CD4-positive, alpha-beta T cell treated with Interleukin-17A for 4 hours (primary cell): ENCODE measurements at regions not wholly inside any gene's neighbourhood (a gene's known extent, or its start where the extent isn't known, plus 50 kb on each side); places are given as distances from the start of the nearest gene placed in this dataset.
"Not testable (repeated sequence)": the region's sequence is repeated elsewhere in the genome, so short reads cannot be mapped to it uniquely, and the experiment has no call there.

ENCODE experiments used
- DNase-seq: peaks from one replicate; pipeline ENCODE4 v3.0.0-alpha.2; 2020; ENCODE audit warnings: mixed read lengths

DNA sequence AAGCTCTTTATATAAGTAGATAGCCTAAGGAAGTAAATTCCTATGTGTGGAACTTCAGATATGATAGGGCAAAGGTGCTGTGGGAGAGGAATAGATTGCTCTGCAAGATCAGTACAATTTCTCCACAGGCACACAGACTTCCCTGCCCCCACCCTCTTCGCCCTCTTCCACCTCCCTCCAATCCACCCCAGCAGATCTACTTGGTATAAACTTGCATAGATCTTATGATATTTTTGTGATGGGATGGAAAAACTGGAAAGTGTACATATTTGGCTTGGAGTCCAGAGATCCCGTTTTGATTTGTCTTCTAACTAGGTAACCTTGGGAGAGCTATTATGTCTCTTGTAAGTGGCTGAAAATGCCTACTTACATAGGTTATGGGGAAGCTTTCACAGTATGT, 586.3 kb upstream of the USP24 start:
- DNase-seq: no peak

DNA sequence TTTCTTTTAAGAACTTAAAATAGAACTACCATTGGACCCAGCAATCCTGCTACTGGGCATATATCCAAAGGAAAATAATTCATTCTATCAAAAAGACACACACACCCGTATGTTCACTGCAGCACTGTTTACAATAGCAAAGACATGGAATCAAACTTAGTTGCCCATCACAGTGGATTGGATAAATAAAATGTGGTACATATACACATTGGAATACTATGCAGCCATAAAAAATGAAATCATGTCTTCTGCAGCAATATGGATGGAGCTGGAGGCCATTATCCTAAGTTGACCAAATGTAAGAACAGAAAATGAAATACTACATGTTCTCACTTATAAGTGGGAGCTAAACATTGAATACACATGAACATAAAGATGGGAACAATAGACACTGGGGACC, 585.3 kb upstream of the USP24 start:
- DNase-seq: no peak

DNA sequence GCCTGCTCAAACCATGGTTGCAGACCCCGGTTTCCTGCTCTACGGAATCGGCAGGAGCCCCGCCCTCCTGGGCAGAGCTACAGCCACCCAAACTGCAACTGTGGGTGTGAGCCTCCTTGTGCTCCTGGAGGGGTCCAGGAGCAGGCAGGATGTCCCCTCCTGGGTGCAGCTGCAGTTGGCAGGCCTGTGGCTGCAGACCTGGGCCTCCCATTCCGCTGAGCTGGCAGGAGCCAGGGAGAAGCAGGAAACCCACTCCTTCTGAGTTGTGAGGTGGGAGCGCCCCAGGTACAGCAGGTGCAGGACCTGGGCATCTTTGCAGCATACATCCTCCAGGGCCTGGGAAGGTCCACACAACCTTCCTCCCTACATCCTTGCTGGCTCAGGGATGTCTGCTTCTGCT, 578.7 kb upstream of the USP24 start:
- DNase-seq: no peak

DNA sequence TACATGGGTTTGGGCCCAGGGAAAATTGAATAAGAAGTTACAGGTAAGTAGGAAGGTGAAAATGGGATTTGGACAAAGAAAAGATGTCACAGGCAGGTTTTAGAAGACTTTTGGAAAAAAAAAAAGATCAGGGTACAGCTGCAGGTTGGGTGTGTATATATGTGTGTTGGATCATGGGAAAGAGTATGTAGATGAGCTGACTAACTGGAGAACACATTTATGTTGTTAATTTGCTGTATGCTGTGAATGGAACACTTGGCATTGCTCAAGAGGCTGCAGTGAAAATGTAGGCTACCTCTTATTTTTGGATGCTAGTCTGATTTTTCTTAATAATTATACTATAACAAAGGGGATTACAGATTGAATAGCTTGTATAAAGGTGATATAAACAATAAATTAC, 577.7 kb upstream of the USP24 start:
- DNase-seq: no peak

DNA sequence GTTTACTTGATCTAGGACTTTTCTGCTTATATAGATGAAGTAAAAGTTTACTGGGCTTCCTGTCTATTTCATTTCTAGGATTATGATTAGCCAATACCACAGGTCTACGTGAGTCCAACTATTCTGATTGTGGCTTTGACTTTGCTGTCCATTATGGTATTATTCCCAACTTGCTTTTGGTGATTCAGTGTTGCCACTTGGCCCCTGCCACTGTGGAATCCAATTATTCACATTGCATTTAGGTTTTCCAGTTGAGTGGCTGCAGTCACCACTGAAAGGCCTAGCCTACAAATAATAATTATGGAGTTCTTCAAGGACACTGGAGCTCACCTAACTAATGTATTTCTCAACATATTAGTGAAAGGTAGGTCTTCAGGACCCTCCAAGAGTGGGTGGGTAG, 574.3 kb upstream of the USP24 start:
- no peak for DNase-seq

DNA sequence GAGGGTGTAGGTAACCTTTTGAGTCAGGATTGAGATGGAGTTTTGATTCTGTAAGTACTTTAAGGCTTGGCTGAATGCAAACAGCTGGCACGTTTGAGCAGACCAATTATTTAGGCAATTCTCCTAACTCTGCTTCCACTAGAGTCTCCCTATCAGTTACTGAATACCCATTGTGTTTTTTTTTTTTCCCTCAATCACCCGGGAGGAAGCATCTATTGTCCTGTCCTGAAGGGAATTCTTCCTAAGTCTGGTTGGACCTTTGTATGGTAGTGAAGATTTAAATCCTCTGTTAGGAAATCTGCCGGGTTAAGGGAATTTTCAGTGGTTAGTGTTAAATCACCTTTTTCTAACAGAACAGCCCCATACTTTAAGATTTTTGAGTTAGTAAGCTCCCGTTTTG, 571.2 kb upstream of the USP24 start:
- DNase-seq: no peak

DNA sequence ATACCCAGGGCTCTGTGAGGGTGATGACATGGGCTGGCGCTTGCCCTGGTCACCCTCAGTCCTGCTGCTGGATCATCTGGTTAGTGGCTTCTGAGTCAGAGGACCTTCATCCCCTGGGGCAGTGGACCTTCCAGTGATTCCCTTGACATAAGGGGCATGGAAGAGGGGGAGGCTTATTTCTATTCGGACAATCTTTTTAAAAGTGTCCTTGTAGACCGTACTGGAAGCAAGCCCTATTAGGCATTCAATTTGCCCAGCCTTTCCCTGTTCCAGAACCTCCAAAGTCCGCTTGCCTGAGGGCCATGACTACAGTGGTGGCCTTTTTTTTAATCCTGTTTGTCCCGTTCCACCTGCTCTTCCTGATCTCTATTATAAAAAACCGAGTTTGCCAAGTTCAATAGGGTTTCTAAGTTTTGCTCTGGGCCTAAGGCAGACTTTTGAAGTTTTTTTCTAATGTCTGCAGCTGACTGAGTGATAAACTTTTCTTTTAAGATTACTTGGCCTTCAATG, 569.8 kb upstream of the USP24 start:
- DNase-seq: not testable (repeated sequence)

DNA sequence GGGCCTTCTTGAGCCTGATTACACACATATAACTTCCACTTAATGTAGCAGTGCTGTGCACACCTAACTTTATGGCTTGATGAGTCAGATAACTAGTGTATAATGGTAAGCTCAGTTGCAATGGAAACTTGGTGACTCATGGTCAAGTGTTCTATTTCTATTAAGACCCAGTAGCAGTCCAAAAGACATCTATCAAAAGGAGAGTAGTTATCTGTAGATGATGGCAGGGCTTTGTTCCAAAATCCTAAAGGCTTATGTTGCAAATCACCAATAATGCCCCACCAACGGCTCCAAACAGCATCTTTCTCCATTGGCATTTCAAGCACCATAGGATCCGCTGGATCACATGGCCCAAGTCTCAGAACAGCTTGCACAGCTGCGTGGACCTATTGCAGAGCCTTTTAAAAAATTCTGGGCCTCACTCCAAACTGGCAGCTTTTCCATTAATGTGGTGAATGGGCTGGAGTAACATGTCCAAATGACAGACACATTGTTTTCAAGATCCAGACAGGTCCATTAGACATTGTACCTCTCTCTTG, 566.8 kb upstream of the USP24 start:
- no peak for DNase-seq

DNA sequence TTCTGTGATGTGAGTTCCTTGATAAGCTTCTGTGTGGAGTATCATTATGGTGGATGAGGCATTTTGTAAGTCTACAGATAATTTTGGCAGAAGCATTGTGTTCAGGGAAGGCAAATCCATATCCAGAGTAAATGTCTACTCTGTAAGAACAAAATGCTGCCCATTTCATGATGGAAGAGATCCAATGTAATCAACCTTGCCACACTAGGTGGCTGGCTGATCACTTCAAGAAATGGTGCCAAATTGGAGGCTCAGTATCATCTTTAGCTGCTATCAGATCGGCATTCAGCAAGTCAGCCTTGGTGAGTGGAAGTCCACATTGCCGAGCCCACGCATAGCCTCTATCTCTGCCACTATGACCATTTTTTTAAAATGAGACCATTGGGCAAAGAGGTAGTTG, 565.8 kb upstream of the USP24 start:
- DNase-seq: no peak

DNA sequence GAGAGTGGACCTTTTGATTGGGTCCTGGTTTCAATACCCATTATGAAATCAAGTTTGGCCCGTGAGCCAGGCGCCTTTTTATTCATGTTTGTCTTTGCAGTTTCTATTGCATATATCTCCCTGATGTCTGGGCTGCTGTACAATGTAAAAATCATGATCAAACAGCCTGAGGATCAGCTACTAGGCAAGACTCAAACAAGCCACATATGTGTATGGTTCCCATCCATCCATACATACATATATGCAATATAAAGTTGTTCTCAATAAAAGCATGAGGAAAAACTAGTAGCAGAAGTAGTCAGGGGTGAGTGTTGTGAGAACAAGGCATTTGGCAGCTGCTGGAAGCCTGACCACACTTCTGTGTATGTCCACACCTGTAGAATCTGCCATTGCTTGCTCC, 562.4 kb upstream of the USP24 start:
- no peak for DNase-seq

DNA sequence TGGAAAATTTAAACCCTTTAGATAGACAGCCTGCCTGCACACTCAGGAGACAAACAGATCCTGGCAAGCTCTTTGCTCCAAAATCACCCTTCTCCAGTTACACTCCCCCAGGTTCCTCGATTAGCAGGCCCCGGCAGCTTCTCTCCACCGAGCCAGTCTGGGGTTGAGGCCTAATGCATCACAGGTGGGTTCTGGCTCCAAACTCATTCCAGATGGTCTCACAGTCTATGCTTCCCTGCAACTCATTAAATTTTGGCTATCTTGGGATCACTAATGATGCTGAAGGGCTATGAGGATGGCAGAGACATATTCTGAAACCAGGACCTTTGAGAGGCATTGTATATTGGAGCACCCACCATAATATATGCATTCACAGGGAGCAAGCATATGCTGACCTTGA, 559.8 kb upstream of the USP24 start:
- DNase-seq: no peak

DNA sequence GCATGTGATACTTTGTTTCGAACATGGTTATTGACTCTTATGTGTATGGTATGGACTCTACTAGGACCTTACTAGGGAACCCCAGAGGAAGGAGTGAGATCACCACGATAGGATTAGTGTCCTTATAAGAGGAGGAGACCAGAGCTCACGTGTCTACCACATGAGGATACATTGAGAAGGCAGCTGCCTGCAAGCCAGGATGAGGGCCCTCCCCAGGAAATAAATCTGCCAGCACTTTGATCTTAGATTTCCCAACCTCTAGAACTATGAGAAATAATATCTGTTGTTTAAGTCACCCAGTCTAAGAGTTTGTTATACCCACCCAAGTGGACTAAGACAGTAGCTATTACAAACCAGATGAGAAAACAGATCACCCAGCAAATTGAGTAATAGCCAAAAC, 559.3 kb upstream of the USP24 start:
- no peak for DNase-seq

DNA sequence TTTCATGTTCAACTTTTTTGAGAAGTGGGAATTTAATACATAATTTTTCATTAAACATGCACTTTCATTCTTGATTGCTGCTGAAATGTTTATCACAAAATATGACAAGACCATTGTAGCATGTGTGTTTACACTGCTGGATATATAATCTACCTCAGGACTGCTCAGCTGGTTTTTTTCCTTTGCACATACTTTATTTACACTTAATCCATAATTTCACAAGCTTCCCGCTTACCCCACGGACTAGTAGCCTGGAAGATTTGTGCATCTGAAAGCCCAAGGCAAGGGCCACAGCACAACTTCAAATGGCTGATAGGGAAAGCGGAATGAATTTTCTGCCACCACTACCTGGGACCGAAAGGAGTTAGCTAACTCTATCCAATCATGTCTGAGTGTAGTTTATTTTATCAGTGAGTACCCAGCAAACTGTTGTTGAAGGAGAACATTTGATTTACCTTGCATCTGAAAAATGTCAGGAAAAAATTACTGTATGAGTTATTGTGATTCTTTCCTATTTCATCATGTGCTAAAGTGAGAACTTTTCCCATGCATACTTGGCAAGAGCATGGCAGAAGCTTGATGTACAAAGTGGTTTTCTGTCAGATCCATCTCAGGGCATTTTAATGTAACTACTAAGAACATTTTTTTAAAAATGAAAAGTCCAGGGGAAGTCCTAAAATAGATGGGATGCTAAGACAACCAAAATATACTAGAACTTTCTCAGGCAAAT, 558.2 kb upstream of the USP24 start:
- DNase-seq: no peak

DNA sequence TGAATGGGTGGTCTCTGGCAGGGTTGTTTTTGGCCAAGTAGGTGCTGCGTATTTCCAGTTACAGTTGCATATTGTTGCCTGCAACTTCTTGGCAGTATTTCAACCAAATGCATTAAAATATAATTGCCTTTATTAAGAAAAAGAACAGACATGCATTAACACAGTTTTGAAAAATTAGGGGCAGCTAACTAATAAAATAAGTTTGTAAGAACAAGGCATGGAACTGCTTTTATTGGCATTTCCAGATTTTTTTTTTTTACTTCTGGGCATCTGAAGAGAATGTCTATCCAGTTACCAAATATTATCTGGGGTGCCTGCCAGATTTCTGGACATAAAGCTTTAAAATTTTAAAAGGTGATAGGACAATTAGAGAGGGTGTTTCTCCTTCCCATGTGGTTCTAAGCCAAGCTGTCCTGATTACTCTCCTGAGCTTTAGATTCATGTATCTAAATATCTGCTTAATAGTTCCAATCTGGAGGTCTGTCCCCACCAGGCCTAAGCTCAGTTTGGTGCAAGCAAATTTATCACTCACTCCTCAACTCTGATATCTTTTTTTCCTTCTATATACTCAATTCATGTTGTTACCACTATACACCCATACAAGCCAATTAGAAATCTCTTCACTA, 553.3 kb upstream of the USP24 start:
- no peak for DNase-seq

DNA sequence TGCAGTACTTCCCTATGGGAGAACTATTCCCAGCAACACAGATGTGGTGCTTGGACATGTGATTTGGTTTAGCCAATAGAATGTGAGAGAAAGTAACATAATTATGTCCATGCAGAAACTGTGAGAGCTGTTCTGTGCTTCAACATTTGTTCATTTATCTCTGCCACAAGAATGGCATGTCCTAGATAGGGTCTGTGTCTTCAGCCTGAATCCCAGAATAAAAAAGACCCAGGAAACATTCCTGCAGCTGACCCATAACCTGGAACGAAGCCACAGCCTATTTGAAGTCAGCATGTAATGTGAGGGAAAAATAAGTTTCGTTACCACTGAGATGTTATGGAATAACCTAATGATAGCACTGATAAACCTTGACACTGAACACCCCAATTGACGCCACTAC, 552.0 kb upstream of the USP24 start:
- no peak for DNase-seq

DNA sequence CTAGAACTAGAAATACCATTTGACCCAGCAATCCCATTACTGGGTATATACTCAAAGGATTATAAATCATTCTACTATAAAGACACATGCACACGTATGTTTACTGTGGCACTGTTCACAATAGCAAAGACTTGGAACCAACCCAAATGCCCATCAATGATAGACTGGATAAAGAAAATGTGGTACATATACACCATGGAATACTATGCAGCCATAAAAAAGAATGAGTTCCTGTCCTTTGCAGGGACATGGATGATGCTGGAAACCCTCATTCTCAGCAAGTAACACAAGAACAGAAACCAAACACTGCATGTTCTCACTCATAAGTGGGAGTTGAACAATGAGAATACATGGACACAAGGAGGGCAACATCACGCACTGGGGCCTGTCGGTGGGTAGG, 550.3 kb upstream of the USP24 start:
- DNase-seq: not testable (repeated sequence)

DNA sequence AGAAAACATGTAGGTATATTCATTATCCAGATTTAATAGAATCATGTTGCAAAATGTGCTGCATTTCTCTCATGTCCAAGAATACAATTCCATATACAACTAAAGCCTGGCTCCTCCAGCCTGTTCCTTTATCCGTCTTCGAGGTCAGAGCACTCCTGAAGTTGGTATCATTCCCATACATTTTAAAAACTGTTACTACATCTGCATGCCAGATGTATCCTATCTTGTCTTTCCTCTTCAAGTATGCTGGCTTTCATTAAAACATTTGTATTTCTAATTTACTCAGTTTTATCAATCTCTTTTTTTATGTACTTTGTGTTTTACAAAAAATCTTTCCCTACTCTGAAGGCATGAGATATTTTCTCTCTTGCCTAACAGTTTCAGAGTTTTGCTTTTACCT, 536.6 kb upstream of the USP24 start:
- no peak for DNase-seq

DNA sequence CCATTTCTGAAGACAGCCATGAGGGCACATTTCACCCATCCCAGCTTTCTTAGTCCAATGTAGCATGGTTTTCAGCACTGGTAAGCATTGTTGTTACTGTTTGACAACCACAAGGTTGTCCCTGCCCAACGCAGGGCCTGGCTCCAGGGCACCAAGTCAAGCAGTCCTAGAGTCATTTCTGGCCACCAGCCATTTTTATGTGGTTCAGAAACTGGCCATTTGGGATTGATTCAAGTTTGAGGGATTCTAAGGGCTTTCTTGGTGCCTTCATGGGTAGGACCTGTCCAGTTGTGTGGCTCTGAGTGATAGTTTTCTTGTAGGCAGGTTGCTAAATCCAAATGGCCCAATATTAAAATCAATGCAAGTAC, 535.4 kb upstream of the USP24 start:
- no peak for DNase-seq

DNA sequence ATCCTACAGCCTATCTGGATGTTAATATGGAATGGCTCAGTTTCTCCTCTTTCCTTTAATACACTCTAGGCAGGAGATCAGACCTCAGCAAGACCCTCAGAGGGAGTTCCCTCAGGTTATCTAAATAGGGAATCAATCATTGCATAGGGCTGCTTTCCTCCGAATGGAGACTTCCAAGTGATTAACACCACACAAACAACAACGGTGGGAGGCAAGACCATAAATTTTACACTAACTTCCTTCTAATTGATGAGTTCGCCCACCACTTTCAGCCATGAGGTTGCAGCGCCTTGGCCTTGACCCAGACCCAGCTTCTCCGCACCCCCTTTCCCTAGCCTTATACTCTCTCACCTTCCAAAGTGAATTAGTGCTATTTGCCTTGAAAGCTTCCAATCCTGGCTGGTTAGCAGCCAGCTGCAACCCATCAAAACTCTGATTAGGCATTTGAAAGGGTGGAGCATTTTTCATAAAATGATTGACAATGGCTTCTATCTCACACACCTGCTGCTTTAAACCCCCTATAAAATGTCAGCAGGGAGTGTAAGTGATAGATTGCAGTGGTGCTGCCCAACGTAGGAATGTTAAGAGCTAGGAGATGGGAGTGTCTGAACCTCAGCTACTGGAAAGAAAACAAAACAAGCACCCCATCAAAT, 534.9 kb upstream of the USP24 start:
- no peak for DNase-seq

DNA sequence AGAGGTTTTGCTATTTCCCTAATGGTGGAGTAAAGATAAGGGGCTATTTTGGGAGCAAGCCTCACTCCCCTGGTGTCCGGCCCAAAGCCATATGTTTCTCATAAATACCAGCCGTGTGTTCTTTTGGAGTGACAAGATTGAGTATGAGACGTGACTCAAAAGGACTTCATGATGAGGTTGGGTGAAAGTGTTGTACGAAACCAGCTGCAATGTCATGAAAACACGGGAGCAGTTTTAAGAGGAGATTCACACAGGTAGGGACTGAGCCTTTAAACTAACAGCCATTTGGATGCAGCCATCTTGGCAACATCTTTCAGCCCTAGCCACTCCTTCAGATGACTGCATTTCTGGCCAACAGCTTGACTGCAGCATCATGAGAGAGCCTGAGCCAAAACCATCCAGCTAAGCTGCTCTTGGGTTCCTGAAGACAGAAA, 532.3 kb upstream of the USP24 start:
- DNase-seq: no peak

DNA sequence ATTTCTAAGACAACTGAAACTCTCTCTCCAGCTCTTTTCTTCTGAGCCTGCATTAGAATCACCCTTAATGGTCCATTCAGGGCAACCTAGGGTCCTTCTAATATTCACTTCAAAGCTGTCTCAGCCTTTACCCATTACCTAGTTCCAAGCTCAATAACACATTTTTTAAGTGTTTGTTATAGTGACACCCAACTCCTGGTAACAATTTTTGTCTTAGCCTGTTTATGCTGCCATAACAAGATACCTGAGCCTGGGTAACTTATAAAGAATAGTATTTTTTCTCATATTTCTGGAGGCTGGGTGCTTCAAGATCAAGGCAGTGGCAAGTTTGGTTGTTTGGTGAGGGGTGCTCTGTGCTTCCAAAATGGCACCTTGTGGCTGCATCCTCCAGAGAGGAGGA, 531.5 kb upstream of the USP24 start:
- no peak for DNase-seq

DNA sequence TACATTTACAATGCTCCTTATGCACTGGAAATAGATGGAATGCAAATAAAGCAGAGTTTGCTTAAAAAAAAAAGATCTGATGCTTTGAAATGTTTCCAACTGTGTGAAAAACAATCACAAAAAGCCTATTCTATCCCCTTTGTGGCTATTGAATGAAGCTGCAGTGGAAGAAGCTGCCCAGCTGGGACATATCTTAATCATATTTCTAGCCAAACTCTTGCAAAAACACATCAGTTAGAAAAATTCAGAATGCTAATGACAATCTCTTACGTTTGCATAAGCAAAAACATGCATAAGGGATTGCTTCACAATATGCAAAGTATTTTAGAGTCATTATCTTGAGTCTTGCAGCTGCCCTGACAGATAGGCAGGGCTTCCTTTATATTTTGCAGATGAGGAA, 526.4 kb upstream of the USP24 start:
- no peak for DNase-seq

DNA sequence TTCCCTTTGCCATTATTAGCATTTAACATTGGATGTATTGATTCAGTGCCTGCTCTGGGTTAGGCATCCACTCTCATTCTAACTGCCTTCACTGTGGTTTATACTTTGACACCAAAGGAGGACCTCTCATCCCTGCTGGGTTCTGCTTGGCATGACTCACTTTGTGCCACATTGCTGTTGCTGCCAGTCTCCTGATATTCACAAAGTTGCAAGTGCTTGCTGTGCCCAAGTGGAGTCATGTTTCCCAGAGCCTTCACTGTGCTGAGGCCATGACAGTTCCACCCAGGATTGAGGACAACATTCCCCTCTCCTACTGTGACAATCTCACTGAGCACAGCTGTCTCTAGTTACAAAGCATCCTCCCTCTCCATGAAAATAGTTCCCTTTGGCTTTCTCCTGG, 519.9 kb upstream of the USP24 start:
- DNase-seq: no peak

DNA sequence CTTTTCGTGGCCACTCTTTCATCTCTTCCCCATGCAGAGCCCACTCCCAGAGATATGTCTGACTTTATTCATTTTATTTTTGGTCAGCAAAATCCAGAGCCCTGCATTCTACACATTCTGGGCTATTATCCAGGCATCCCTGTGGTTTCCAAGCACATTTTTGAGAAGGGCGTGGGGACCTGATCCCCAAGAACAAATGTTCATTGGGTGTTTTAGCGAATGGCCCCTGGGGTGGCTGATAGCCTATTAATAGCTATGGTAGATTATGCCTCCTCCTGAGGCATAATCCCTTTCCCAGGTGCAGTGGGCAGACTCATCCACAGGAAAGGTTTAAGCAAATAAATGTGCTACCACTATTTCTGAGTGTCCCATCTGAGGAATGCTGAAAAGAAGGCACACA, 511.8 kb upstream of the USP24 start:
- DNase-seq: no peak
